HEK293 (cell line): ENCODE measurements at regions not wholly inside any gene's neighbourhood (a gene's known extent, or its start where the extent isn't known, plus 50 kb on each side); places are given as distances from the start of the nearest gene placed in this dataset.

Experiments
- KLF9 ChIP-seq: fragments of 450-650 bp; formaldehyde crosslinking; IDR thresholded peaks from 2 replicates; pipeline ENCODE4 v1.5.1; 2016; ENCODE audit warnings: missing biosample characterization, missing genetic modification characterization, low read depth
- SP2 ChIP-seq: fragments of 450-650 bp; formaldehyde crosslinking; IDR thresholded peaks from 2 replicates; pipeline ENCODE4 v1.5.1; 2016; ENCODE audit warnings: missing biosample characterization, missing genetic modification characterization
- TCF7L2 ChIP-seq: IDR thresholded peaks from 2 replicates; pipeline ENCODE4 v1.6.1; 2011; ENCODE audit warnings: low read depth, mild to moderate bottlenecking, inconsistent platforms, low read length, moderate library complexity, borderline replicate concordance
- ZNF121 ChIP-seq: fragments of 450-650 bp; formaldehyde crosslinking; IDR thresholded peaks from 2 replicates; pipeline ENCODE4 v1.5.1; 2016; ENCODE audit warnings: missing biosample characterization, missing genetic modification characterization
- ZNF2 ChIP-seq: fragments of 450-650 bp; formaldehyde crosslinking; IDR thresholded peaks from 2 replicates; pipeline ENCODE4 v1.5.1; 2016; ENCODE audit warnings: missing biosample characterization, missing genetic modification characterization
- ZNF202 ChIP-seq: fragments of 450-650 bp; formaldehyde crosslinking; IDR thresholded peaks from 2 replicates; pipeline ENCODE4 v1.5.1; 2016; ENCODE audit warnings: missing biosample characterization, missing genetic modification characterization, borderline replicate concordance
- ZNF24 ChIP-seq: fragments of 450-650 bp; formaldehyde crosslinking; IDR thresholded peaks from 2 replicates; pipeline ENCODE4 v1.5.1; 2016; ENCODE audit warnings: missing biosample characterization, missing genetic modification characterization
- ZNF274 ChIP-seq, 2 experiments: fragments of 200-500 bp in 1 of 2; fragments of 450-650 bp in 1 of 2; sonication (Bioruptor generic) in 1 of 2; formaldehyde crosslinking in 1 of 2; IDR thresholded peaks; 2 replicates each; pipeline versions ENCODE4 v1.5.1 to v1.6.1; 2014 to 2016; ENCODE audit warnings: borderline replicate concordance in 1 of 2, inconsistent platforms in 1 of 2, low read length in 1 of 2, missing biosample characterization in 1 of 2, missing genetic modification characterization in 1 of 2
- ZNF473 ChIP-seq: fragments of 450-650 bp; formaldehyde crosslinking; IDR thresholded peaks from 2 replicates; pipeline ENCODE4 v1.5.1; 2017; ENCODE audit warnings: missing biosample characterization, missing genetic modification characterization
- ZNF560 ChIP-seq: fragments of 450-650 bp; formaldehyde crosslinking; IDR thresholded peaks from 2 replicates; pipeline ENCODE4 v1.5.1; 2017; ENCODE audit warnings: missing biosample characterization, missing genetic modification characterization, borderline replicate concordance
- ZNF707 ChIP-seq: fragments of 450-650 bp; formaldehyde crosslinking; IDR thresholded peaks from 2 replicates; pipeline ENCODE4 v1.5.1; 2016; ENCODE audit warnings: missing biosample characterization, missing genetic modification characterization
- ZSCAN23 ChIP-seq: fragments of 450-650 bp; formaldehyde crosslinking; IDR thresholded peaks from 2 replicates; pipeline ENCODE4 v1.5.1; 2016; ENCODE audit warnings: missing biosample characterization, missing genetic modification characterization
- TF ChIP-seq, protein P1 (sequence below): fragments of 450-650 bp; formaldehyde crosslinking; IDR thresholded peaks from 2 replicates; pipeline ENCODE4 v1.5.1; 2016; ENCODE audit warnings: missing biosample characterization, missing genetic modification characterization
- TF ChIP-seq, protein P2 (sequence below): fragments of 450-650 bp; IDR thresholded peaks from 2 replicates; pipeline ENCODE4 v1.5.1; 2018; ENCODE audit warnings: missing biosample characterization, mild to moderate bottlenecking, missing genetic modification characterization

DNA sequence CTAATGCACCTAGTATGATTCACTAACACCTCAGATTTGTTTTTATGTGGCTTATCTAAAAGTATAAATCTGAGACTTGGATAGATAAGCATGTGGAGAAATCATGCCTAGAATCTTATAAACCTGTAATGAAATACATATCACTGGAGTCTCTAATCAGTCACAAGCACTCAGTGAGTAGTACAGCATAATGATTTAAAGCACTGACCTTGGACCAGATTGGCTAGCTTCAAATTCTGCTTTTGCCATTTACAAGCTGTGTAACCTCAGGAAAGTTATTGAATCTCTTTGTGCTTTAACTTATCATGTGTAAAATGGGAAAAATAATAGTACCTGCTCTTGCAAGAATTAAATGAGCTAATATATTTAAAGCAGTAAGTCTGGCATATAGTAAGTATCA lies 61.2 kb upstream of the ALDH1A1 start:
- TF ChIP-seq ZNF560 (tag by site-specific recombination) = no peak
- no peak for TF ChIP-seq ZNF202 (tag by site-specific recombination)
- TF ChIP-seq, protein P1, sequence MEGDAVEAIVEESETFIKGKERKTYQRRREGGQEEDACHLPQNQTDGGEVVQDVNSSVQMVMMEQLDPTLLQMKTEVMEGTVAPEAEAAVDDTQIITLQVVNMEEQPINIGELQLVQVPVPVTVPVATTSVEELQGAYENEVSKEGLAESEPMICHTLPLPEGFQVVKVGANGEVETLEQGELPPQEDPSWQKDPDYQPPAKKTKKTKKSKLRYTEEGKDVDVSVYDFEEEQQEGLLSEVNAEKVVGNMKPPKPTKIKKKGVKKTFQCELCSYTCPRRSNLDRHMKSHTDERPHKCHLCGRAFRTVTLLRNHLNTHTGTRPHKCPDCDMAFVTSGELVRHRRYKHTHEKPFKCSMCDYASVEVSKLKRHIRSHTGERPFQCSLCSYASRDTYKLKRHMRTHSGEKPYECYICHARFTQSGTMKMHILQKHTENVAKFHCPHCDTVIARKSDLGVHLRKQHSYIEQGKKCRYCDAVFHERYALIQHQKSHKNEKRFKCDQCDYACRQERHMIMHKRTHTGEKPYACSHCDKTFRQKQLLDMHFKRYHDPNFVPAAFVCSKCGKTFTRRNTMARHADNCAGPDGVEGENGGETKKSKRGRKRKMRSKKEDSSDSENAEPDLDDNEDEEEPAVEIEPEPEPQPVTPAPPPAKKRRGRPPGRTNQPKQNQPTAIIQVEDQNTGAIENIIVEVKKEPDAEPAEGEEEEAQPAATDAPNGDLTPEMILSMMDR (tag by site-specific recombination) = no peak
- no peak for TF ChIP-seq TCF7L2
- TF ChIP-seq SP2 (tag by site-specific recombination) = no peak
- TF ChIP-seq ZNF2 (tag by site-specific recombination) = no peak
- TF ChIP-seq ZNF707 (tag by site-specific recombination) = no peak
- TF ChIP-seq ZNF473 (tag by site-specific recombination) = no peak
- TF ChIP-seq ZNF24 (tag by site-specific recombination) = no peak
- TF ChIP-seq KLF9 (tag by site-specific recombination) = no peak
- TF ChIP-seq ZSCAN23 = no peak
- TF ChIP-seq ZNF274 (IDR thresholded peaks at IDR 0.05; ENCODE audit: low read length) = no peak
- no peak for TF ChIP-seq ZNF274 (tag by site-specific recombination; IDR thresholded peaks at IDR 0.05; ENCODE audit: borderline replicate concordance)
- no peak for TF ChIP-seq ZNF121 (tag by site-specific recombination)
- TF ChIP-seq, protein P2, sequence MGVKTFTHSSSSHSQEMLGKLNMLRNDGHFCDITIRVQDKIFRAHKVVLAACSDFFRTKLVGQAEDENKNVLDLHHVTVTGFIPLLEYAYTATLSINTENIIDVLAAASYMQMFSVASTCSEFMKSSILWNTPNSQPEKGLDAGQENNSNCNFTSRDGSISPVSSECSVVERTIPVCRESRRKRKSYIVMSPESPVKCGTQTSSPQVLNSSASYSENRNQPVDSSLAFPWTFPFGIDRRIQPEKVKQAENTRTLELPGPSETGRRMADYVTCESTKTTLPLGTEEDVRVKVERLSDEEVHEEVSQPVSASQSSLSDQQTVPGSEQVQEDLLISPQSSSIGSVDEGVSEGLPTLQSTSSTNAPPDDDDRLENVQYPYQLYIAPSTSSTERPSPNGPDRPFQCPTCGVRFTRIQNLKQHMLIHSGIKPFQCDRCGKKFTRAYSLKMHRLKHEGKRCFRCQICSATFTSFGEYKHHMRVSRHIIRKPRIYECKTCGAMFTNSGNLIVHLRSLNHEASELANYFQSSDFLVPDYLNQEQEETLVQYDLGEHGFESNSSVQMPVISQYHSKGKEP (tag by site-specific recombination) = no peak
